Natural killer cell (primary cell): ENCODE measurements at regions not wholly inside any gene's neighbourhood (a gene's known extent, or its start where the extent isn't known, plus 50 kb on each side); places are given as distances from the start of the nearest gene placed in this dataset.

Source experiments
- ATAC-seq, 3 donors: fragments of 150-1000 bp in 2 of 3; fragments of 200-7000 bp in 1 of 3; cut with Tn5 transposase; 1 replicate in 1 of 3; 2 replicates in 2 of 3; pipeline ENCODE4 v1.10.0; 2021; ENCODE audit warnings: mild to moderate bottlenecking in 2 of 3, moderate library complexity in 2 of 3
- DNase-seq, 2 donors: peaks; one replicate each; pipeline versions ENCODE4 v3.0.0 to v3.0.0-alpha.2; 2013 to 2021; ENCODE audit warnings: mixed read lengths in 1 of 2
- H3K27ac ChIP-seq: one replicate; pipeline ENCODE4 v1.5.1; 2013; ENCODE audit warnings: mild to moderate bottlenecking, low read length
- H3K27me3 ChIP-seq: one replicate; pipeline ENCODE4 v1.6.1; 2013; ENCODE audit warnings: low read length; ENCODE audit not compliant: control insufficient read depth, insufficient read depth
- H3K36me3 ChIP-seq: one replicate; pipeline ENCODE4 v1.6.1; 2013; ENCODE audit warnings: low read length; ENCODE audit not compliant: control insufficient read depth, insufficient read depth
- H3K4me1 ChIP-seq: one replicate; pipeline ENCODE4 v1.6.1; 2013; ENCODE audit warnings: low read length; ENCODE audit not compliant: control insufficient read depth, insufficient read depth
- H3K4me3 ChIP-seq: one replicate; pipeline ENCODE4 v1.5.1; 2013; ENCODE audit warnings: low read length
- H3K9me3 ChIP-seq: one replicate; pipeline ENCODE4 v1.6.1; 2013; ENCODE audit warnings: low read length; ENCODE audit not compliant: control insufficient read depth, insufficient read depth
- H3K27ac Mint-ChIP-seq, 2 donors: one replicate each; pipeline ENCODE4 v1.8.0; 2022; ENCODE audit warnings: mild to moderate bottlenecking in 2 of 2, mixed read lengths in 2 of 2, moderate library complexity in 1 of 2
- H3K27me3 Mint-ChIP-seq, 2 donors: one replicate each; pipeline ENCODE4 v1.8.0; 2022; ENCODE audit warnings: low read depth in 2 of 2, mixed read lengths in 2 of 2
- H3K36me3 Mint-ChIP-seq: one replicate; pipeline ENCODE4 v1.8.0; 2022; ENCODE audit warnings: mixed read lengths
- H3K4me1 Mint-ChIP-seq, 2 donors: one replicate each; pipeline ENCODE4 v1.8.0; 2022; ENCODE audit warnings: mixed read lengths in 2 of 2
- H3K4me3 Mint-ChIP-seq: one replicate; pipeline ENCODE4 v1.8.0; 2022; ENCODE audit warnings: mild to moderate bottlenecking, moderate library complexity, mixed read lengths
- H3K9me3 Mint-ChIP-seq, 2 donors: one replicate each; pipeline ENCODE4 v1.8.0; 2022; ENCODE audit warnings: mixed read lengths in 2 of 2
- CTCF ChIP-seq: fragments of 200-600 bp; IDR thresholded peaks from one replicate; pipeline ENCODE4 v1.8.0; 2022; ENCODE audit warnings: antibody characterized with exemption
- WGBS: methylation state at CpG from one replicate; pipeline ENCODE4 v1.1.7; 2013; ENCODE audit warnings: missing lambda C conversion rate; ENCODE audit not compliant: insufficient coverage; 5-methylcytosine and 5-hydroxymethylcytosine counted together
- intact Hi-C: fragments of 100-400 bp; cut with micrococcal nuclease; formaldehyde crosslinking; loops from one replicate; pipeline ENCODE4 v1.14.2; 2022

GRCh38 chr6:104227508-104227907, 632.2 kb downstream of the HACE1 start:
- intact Hi-C loops = no loop called here
- Histone ChIP-seq H3K27me3 (no peaks in the 10 kb centered on the region), H3K27ac (no peak overlapping the region), H3K36me3 (no peaks in the 10 kb centered on the region), H3K9me3 (no peaks in the 10 kb centered on the region), H3K4me1 (no peaks in the 10 kb centered on the region), H3K4me3 (no peak overlapping the region)
- DNase-seq (no peak), ATAC-seq (no peak)
- Mint-ChIP-seq H3K9me3 (peaks cover 5 to 6% of the 10 kb centered on the region in 2 donors), H3K27me3 (no peaks in the 10 kb centered on the region), H3K4me1 (no peaks in the 10 kb centered on the region), H3K4me3 (no peak overlapping the region), H3K27ac (no peak overlapping the region), H3K36me3 (no peaks in the 10 kb centered on the region)
- no peak for TF ChIP-seq CTCF
- WGBS = 50% methylated on average over 1 of the region's 2 CpGs

GRCh38 chr6:104226790-104227446, 632.8 kb downstream of the HACE1 start:
- Mint-ChIP-seq H3K36me3 (no peaks in the 10 kb centered on the region), H3K4me1 (no peaks in the 10 kb centered on the region), H3K9me3 (peaks cover 3 to 8% of the 10 kb centered on the region in 2 donors), H3K27me3 (no peaks in the 10 kb centered on the region), H3K27ac (no peak overlapping the region), H3K4me3 (no peak overlapping the region)
- DNase-seq (no peak), ATAC-seq (no peak)
- Histone ChIP-seq H3K4me3 (no peak overlapping the region), H3K27ac (no peak overlapping the region), H3K27me3 (no peaks in the 10 kb centered on the region), H3K9me3 (no peaks in the 10 kb centered on the region), H3K4me1 (no peaks in the 10 kb centered on the region), H3K36me3 (no peaks in the 10 kb centered on the region)
- intact Hi-C loops = no loop called here
- 79% methylated on average over 2 of the region's 4 CpGs for WGBS
- TF ChIP-seq CTCF = no peak

- Histone ChIP-seq H3K9me3 (no peaks in the 10 kb centered on the region), H3K27me3 (no peaks in the 10 kb centered on the region), H3K27ac (no peak overlapping the region), H3K4me3 (no peak overlapping the region), H3K36me3 (no peaks in the 10 kb centered on the region), H3K4me1 (no peaks in the 10 kb centered on the region)
- intact Hi-C loops = no loop called here
- Mint-ChIP-seq H3K36me3 (no peaks in the 10 kb centered on the region), H3K4me3 (no peak overlapping the region), H3K9me3 (peaks cover 8 to 12% of the 10 kb centered on the region in 2 donors), H3K27me3 (no peaks in the 10 kb centered on the region), H3K4me1 (no peaks in the 10 kb centered on the region), H3K27ac (no peak overlapping the region)
- WGBS = 0% methylated on average over 2 of the region's 3 CpGs
- no peak for DNase-seq
- TF ChIP-seq CTCF = no peak
- no peak for ATAC-seq
Observed at GRCh38 chr6:104218116-104218515, 641.6 kb downstream of the HACE1 start.

GRCh38 chr6:104214901-104215300, 644.8 kb downstream of the HACE1 start:
- H3K4me3 Mint-ChIP-seq = no peak overlapping the region
- no peaks in the 10 kb centered on the region for H3K4me1 ChIP-seq
- H3K27ac Mint-ChIP-seq = no peak overlapping the region
- TF ChIP-seq CTCF = no peak
- 68% methylated on average over 2 of the region's 3 CpGs for WGBS
- no peaks in the 10 kb centered on the region for H3K27me3 ChIP-seq
- no peaks in the 10 kb centered on the region for H3K36me3 Mint-ChIP-seq
- ATAC-seq (no peak), DNase-seq (no peak)
- H3K36me3 ChIP-seq = no peaks in the 10 kb centered on the region
- H3K4me3 ChIP-seq = no peak overlapping the region
- no peaks in the 10 kb centered on the region for H3K9me3 ChIP-seq
- no peaks in the 10 kb centered on the region for H3K27me3 Mint-ChIP-seq
- intact Hi-C loops = no loop called here
- no peaks in the 10 kb centered on the region for H3K4me1 Mint-ChIP-seq
- H3K27ac ChIP-seq = no peak overlapping the region
- H3K9me3 Mint-ChIP-seq = peaks cover 5% of the 10 kb centered on the region in 2 donors
